GM12891 (cell line): ENCODE measurements at regions not wholly inside any gene's neighbourhood (a gene's known extent, or its start where the extent isn't known, plus 50 kb on each side); places are given as distances from the start of the nearest gene placed in this dataset.
"Not testable (repeated sequence)": the region's sequence is repeated elsewhere in the genome, so short reads cannot be mapped to it uniquely, and the experiment has no call there.

ENCODE experiments used
- DNase-seq: peaks from one replicate; pipeline ENCODE4 v3.0.0; 2011; ENCODE audit warnings: low spot score; ENCODE audit not compliant: insufficient read length
- FAIRE-seq: peaks from 2 replicates; lab custom pipeline; 2011; peaks lifted over from hg19 to GRCh38; lab: Jason Lieb, UNC
- PAX5 ChIP-seq: IDR thresholded peaks from 2 replicates; pipeline ENCODE4 v1.6.1; 2011; ENCODE audit warnings: low read length, moderate library complexity, mild to moderate bottlenecking; ENCODE audit not compliant: insufficient read depth, severe bottlenecking
- POLR2A ChIP-seq: IDR thresholded peaks from 2 replicates; pipeline ENCODE4 v1.6.1; 2011; ENCODE audit warnings: low read depth, low read length, control low read depth
- POLR2AphosphoS5 ChIP-seq: IDR thresholded peaks from 2 replicates; pipeline ENCODE4 v1.6.1; 2011; ENCODE audit warnings: low read depth, low read length, control low read depth
- POU2F2 ChIP-seq: IDR thresholded peaks from 2 replicates; pipeline ENCODE4 v1.6.1; 2011; ENCODE audit warnings: low read depth, mild to moderate bottlenecking, control low read depth, low read length, moderate library complexity
- SPI1 ChIP-seq: IDR thresholded peaks from 2 replicates; pipeline ENCODE4 v1.6.1; 2011; ENCODE audit warnings: low read depth, low read length, control low read depth
- TAF1 ChIP-seq: IDR thresholded peaks from 2 replicates; pipeline ENCODE4 v1.6.1; 2011; ENCODE audit warnings: low read depth, low read length, control low read depth

- TF ChIP-seq POLR2AphosphoS5 (no peak), TAF1 (no peak), POLR2A (no peak), POU2F2 (no peak), SPI1 (no peak), PAX5 (no peak)
- FAIRE-seq (no peak), DNase-seq (no peak)
Observed at GRCh38 chr4:60897415-60897814, 302.7 kb upstream of the ADGRL3 start.

- TF ChIP-seq PAX5 (no peak), POU2F2 (no peak), POLR2AphosphoS5 (no peak), TAF1 (no peak), SPI1 (no peak), POLR2A (no peak)
- DNase-seq (no peak), FAIRE-seq (no peak)
Observed at GRCh38 chr4:60905162-60905561, 295.0 kb upstream of the ADGRL3 start.

- FAIRE-seq (no peak), DNase-seq (no peak)
- TF ChIP-seq TAF1 = no peak
- TF ChIP-seq POLR2A = no peak
Observed at GRCh38 chr4:60911127-60911526, 289.0 kb upstream of the ADGRL3 start.

- no peak for DNase-seq
- no peak for TF ChIP-seq POLR2A
- TF ChIP-seq TAF1 = no peak
- TF ChIP-seq POLR2AphosphoS5 = no peak
- no peak for TF ChIP-seq PAX5
- TF ChIP-seq POU2F2 = no peak
- TF ChIP-seq SPI1 = no peak
- FAIRE-seq = no peak
Observed at GRCh38 chr4:60913002-60913401, 287.1 kb upstream of the ADGRL3 start.

- FAIRE-seq (no peak), DNase-seq (no peak)
Observed at GRCh38 chr4:60913671-60914070, 286.5 kb upstream of the ADGRL3 start.

GRCh38 chr4:60921735-60922134, 278.4 kb upstream of the ADGRL3 start:
- FAIRE-seq, DNase-seq: not testable (repeated sequence)

More at GRCh38 chr4:60913671-60914070, 286.5 kb upstream of the ADGRL3 start:
- TF ChIP-seq PAX5 = no peak
- TF ChIP-seq TAF1 = no peak
- TF ChIP-seq POU2F2 = no peak

GRCh38 chr4:60923075-60923474, 277.1 kb upstream of the ADGRL3 start:
- FAIRE-seq (no peak), DNase-seq (no peak)

GRCh38 chr4:60926624-60927023, 273.5 kb upstream of the ADGRL3 start:
- DNase-seq (no peak), FAIRE-seq (no peak)
- TF ChIP-seq TAF1 (no peak), POLR2AphosphoS5 (no peak), SPI1 (no peak), PAX5 (no peak), POLR2A (no peak), POU2F2 (no peak)

More at GRCh38 chr4:60923075-60923474, 277.1 kb upstream of the ADGRL3 start:
- no peak for TF ChIP-seq SPI1
- TF ChIP-seq POLR2AphosphoS5 = no peak
- no peak for TF ChIP-seq PAX5
- no peak for TF ChIP-seq TAF1
- TF ChIP-seq POU2F2 = no peak
- no peak for TF ChIP-seq POLR2A

GRCh38 chr4:60930866-60931265, 269.3 kb upstream of the ADGRL3 start:
- DNase-seq (no peak), FAIRE-seq (no peak)
- TF ChIP-seq POLR2AphosphoS5 = no peak
- TF ChIP-seq POU2F2 = no peak
- TF ChIP-seq TAF1 = no peak
- TF ChIP-seq POLR2A = no peak

- FAIRE-seq (no peak), DNase-seq (no peak)
- TF ChIP-seq TAF1 (no peak), POLR2A (no peak)
Observed at GRCh38 chr4:60934566-60935295, 265.4 kb upstream of the ADGRL3 start.

- TF ChIP-seq PAX5 (no peak), POLR2A (no peak), SPI1 (no peak), POU2F2 (no peak), TAF1 (no peak), POLR2AphosphoS5 (no peak)
- FAIRE-seq (no peak), DNase-seq (no peak)
Observed at GRCh38 chr4:60938181-60938580, 261.9 kb upstream of the ADGRL3 start.
